ENCODE measurements at regions not wholly inside any gene's neighbourhood (a gene's known extent, or its start where the extent isn't known, plus 50 kb on each side); places are given as distances from the start of the nearest gene placed in this dataset.

DNA sequence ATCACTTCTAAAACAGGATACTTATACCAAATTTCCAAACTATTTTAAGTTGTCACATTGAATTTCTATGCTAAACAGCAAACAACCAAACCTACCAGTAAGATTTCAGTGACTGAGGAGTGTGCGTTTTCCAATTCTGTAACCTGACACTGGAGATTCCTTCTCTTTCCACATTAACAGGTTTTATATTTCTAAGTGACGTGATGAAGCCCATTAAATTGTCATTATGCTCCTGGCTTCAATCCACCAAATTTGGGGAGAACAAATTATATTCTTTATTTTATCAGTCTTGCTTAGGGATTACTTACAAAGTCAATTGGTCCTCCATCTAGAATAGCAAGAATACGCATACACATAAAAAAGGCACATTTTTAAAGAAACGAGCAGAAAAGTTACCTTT lies 764.8 kb upstream of the NR2F2 start:
- no peak for TF ChIP-seq GLIS3 (CRISPR knock-in tag; IDR thresholded peaks at IDR 0.05)
- TF ChIP-seq, protein P1, sequence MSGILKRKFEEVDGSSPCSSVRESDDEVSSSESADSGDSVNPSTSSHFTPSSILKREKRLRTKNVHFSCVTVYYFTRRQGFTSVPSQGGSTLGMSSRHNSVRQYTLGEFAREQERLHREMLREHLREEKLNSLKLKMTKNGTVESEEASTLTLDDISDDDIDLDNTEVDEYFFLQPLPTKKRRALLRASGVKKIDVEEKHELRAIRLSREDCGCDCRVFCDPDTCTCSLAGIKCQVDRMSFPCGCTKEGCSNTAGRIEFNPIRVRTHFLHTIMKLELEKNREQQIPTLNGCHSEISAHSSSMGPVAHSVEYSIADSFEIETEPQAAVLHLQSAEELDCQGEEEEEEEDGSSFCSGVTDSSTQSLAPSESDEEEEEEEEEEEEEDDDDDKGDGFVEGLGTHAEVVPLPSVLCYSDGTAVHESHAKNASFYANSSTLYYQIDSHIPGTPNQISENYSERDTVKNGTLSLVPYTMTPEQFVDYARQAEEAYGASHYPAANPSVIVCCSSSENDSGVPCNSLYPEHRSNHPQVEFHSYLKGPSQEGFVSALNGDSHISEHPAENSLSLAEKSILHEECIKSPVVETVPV (CRISPR knock-in tag; IDR thresholded peaks at IDR 0.05), result no peak
- TF ChIP-seq, protein P2, sequence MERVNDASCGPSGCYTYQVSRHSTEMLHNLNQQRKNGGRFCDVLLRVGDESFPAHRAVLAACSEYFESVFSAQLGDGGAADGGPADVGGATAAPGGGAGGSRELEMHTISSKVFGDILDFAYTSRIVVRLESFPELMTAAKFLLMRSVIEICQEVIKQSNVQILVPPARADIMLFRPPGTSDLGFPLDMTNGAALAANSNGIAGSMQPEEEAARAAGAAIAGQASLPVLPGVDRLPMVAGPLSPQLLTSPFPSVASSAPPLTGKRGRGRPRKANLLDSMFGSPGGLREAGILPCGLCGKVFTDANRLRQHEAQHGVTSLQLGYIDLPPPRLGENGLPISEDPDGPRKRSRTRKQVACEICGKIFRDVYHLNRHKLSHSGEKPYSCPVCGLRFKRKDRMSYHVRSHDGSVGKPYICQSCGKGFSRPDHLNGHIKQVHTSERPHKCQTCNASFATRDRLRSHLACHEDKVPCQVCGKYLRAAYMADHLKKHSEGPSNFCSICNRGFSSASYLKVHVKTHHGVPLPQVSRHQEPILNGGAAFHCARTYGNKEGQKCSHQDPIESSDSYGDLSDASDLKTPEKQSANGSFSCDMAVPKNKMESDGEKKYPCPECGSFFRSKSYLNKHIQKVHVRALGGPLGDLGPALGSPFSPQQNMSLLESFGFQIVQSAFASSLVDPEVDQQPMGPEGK (CRISPR knock-in tag; IDR thresholded peaks at IDR 0.05; ENCODE audit: borderline replicate concordance), result no peak
- TF ChIP-seq ESRRG (CRISPR knock-in tag; IDR thresholded peaks at IDR 0.05), result no peak
- TF ChIP-seq ZNF8 (CRISPR knock-in tag; IDR thresholded peaks at IDR 0.05), result no peak
- TF ChIP-seq RARB (CRISPR knock-in tag; IDR thresholded peaks at IDR 0.05), result no peak
- no peak for TF ChIP-seq OSR1 (CRISPR knock-in tag; IDR thresholded peaks at IDR 0.05)
- TF ChIP-seq, protein P3, sequence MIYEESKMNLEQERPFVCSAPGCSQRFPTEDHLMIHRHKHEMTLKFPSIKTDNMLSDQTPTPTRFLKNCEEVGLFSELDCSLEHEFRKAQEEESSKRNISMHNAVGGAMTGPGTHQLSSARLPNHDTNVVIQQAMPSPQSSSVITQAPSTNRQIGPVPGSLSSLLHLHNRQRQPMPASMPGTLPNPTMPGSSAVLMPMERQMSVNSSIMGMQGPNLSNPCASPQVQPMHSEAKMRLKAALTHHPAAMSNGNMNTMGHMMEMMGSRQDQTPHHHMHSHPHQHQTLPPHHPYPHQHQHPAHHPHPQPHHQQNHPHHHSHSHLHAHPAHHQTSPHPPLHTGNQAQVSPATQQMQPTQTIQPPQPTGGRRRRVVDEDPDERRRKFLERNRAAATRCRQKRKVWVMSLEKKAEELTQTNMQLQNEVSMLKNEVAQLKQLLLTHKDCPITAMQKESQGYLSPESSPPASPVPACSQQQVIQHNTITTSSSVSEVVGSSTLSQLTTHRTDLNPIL (CRISPR knock-in tag; IDR thresholded peaks at IDR 0.05; ENCODE audit: low read depth), result no peak
- no peak for TF ChIP-seq ZC3H10 (CRISPR knock-in tag; IDR thresholded peaks at IDR 0.05)
- TF ChIP-seq ZNF70 (CRISPR knock-in tag; IDR thresholded peaks at IDR 0.05), result no peak

Data from SK-N-SH treated with all-trans-retinoic acid at 6 μM for 48 hours (cell line).